ENCODE measurements at regions not wholly inside any gene's neighbourhood (a gene's known extent, or its start where the extent isn't known, plus 50 kb on each side); places are given as distances from the start of the nearest gene placed in this dataset.

DNA sequence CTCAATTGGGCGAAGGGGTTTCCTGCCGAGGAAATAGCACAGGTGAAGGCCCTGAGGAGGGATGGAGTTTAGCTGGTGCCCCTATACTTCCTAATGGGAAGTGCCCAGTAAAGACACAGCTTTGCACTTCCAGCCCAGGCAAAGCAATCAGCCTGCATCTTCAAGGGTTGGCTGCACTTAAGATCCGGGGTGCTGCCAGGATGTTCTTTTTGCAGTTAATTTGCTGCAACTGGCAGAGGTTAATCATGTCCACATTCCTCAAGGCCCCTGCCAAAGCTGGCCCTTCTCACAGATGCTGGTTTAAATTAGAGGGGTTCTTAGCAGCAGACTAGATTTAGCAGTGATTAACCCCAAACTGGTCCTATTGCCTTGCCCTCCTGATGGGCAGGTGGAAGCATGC is 137.7 kb upstream of the NAV2 start:
- TF ChIP-seq, protein P1, sequence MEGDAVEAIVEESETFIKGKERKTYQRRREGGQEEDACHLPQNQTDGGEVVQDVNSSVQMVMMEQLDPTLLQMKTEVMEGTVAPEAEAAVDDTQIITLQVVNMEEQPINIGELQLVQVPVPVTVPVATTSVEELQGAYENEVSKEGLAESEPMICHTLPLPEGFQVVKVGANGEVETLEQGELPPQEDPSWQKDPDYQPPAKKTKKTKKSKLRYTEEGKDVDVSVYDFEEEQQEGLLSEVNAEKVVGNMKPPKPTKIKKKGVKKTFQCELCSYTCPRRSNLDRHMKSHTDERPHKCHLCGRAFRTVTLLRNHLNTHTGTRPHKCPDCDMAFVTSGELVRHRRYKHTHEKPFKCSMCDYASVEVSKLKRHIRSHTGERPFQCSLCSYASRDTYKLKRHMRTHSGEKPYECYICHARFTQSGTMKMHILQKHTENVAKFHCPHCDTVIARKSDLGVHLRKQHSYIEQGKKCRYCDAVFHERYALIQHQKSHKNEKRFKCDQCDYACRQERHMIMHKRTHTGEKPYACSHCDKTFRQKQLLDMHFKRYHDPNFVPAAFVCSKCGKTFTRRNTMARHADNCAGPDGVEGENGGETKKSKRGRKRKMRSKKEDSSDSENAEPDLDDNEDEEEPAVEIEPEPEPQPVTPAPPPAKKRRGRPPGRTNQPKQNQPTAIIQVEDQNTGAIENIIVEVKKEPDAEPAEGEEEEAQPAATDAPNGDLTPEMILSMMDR (IDR thresholded peaks at IDR 0.05; ENCODE audit: extremely low read depth in 1 of 2, insufficient read depth in 1 of 2, low read depth in 1 of 2, low read length in 2 of 2) = no peak
- TF ChIP-seq POLR2A (IDR thresholded peaks at IDR 0.05; ENCODE audit: low read depth, low read length) = no peak
- TF ChIP-seq JUN (IDR thresholded peaks at IDR 0.05; ENCODE audit: borderline replicate concordance, insufficient read depth, insufficient read length, low read depth) = no peak
- TF ChIP-seq MYC (IDR thresholded peaks at IDR 0.05; ENCODE audit: low read depth, low read length) = no peak
- no peak for TF ChIP-seq POLR2AphosphoS5 (IDR thresholded peaks at IDR 0.05; ENCODE audit: insufficient read depth, low read depth, low read length)

Measured in endothelial cell of umbilical vein (primary cell).